PC-9 (cell line): ENCODE measurements at regions not wholly inside any gene's neighbourhood (a gene's known extent, or its start where the extent isn't known, plus 50 kb on each side); places are given as distances from the start of the nearest gene placed in this dataset.

Experiments
- BruUV-seq: library from RNA; stranded (reverse); fragments of 400-500 nt; replicated peaks from 2 replicates; lab custom pipeline; 2021; lab: Mats Ljungman, UMichigan
- CTCF ChIA-PET: fragments of 300-600 bp; sonication (Branson Sonifier 250); formaldehyde crosslinking; loops from one replicate; lab custom pipeline; 2022; ENCODE audit warnings: antibody characterized with exemption; lab: Charles Lee
- POLR2A ChIA-PET: fragments of 300-600 bp; sonication (Branson Sonifier 250); formaldehyde crosslinking; loops from one replicate; lab custom pipeline; 2022; ENCODE audit warnings: antibody characterized with exemption; ENCODE audit not compliant: unreplicated experiment; lab: Charles Lee
- DNase-seq, 2 experiments: peaks; one replicate each; pipeline versions ENCODE4 v3.0.0 to v3.0.0-alpha.2; 2015 to 2022; ENCODE audit warnings: mixed read lengths in 1 of 2
- H2AFZ ChIP-seq: fragments of 200-600 bp; sonication (generic); 2 replicates; pipeline ENCODE4 v1.8.1; 2017; ENCODE audit warnings: antibody characterized with exemption
- H3F3A ChIP-seq: fragments of 200-600 bp; sonication (generic); 2 replicates; pipeline ENCODE4 v1.8.1; 2017; ENCODE audit warnings: antibody characterized with exemption, mild to moderate bottlenecking, low read depth; ENCODE audit not compliant: insufficient read depth
- H3K27ac ChIP-seq: fragments of 200-600 bp; sonication (generic); 2 replicates; pipeline ENCODE4 v1.6.1; 2016; ENCODE audit warnings: mixed run types
- H3K27me3 ChIP-seq: fragments of 200-600 bp; sonication (generic); 2 replicates; pipeline ENCODE4 v1.6.1; 2016; ENCODE audit warnings: low read depth, mixed run types; ENCODE audit not compliant: insufficient read depth
- H3K36me3 ChIP-seq: fragments of 200-600 bp; sonication (generic); 2 replicates; pipeline ENCODE4 v1.6.1; 2016; ENCODE audit warnings: low read depth, mixed run types
- H3K4me1 ChIP-seq: fragments of 200-600 bp; sonication (generic); replicated peaks from 2 replicates; pipeline ENCODE4 v1.6.1; 2016; ENCODE audit warnings: mixed run types; ENCODE audit not compliant: insufficient read depth
- H3K4me2 ChIP-seq: fragments of 200-600 bp; sonication (generic); 2 replicates; pipeline ENCODE4 v1.6.1; 2017; ENCODE audit warnings: mixed run types
- H3K4me3 ChIP-seq: fragments of 200-600 bp; sonication (generic); 2 replicates; pipeline ENCODE4 v1.6.1; 2016; ENCODE audit warnings: mixed run types
- H3K79me2 ChIP-seq: fragments of 200-600 bp; sonication (generic); 2 replicates; pipeline ENCODE4 v1.6.1; 2017; ENCODE audit warnings: low read depth, mixed run types
- H3K9me2 ChIP-seq: fragments of 200-600 bp; sonication (generic); 2 replicates; pipeline ENCODE4 v1.8.1; 2017; ENCODE audit warnings: mild to moderate bottlenecking; ENCODE audit not compliant: insufficient read depth
- H3K9me3 ChIP-seq: fragments of 200-600 bp; sonication (generic); 2 replicates; pipeline ENCODE4 v1.8.1; 2016; ENCODE audit warnings: low read depth; ENCODE audit not compliant: insufficient read depth
- H4K20me1 ChIP-seq: fragments of 200-600 bp; sonication (generic); 2 replicates; pipeline ENCODE4 v1.8.1; 2017; ENCODE audit not compliant: insufficient read depth
- CTCF ChIP-seq: fragments of 200-600 bp; sonication (generic); conservative IDR thresholded peaks from 2 replicates; pipeline ENCODE4 v1.6.1; 2017; ENCODE audit warnings: mixed run types, antibody characterized with exemption, mild to moderate bottlenecking, moderate library complexity
- EZH2 ChIP-seq: fragments of 200-600 bp; sonication (generic); IDR thresholded peaks from 2 replicates; pipeline ENCODE4 v1.8.0; 2017; ENCODE audit warnings: antibody characterized with exemption, low read depth
- intact Hi-C: fragments of 100-400 bp; cut with micrococcal nuclease; formaldehyde crosslinking; loops from one replicate; pipeline ENCODE4 v1.10.0; 2022; ENCODE audit not compliant: unreplicated experiment

- H3K27me3 ChIP-seq, result no peaks in the 10 kb centered on the region
- BruUV-seq, result no TSS peak
- no peak overlapping the region for H2AFZ ChIP-seq
- DNase-seq, result no peak
- TF ChIP-seq EZH2 (no peak), CTCF (no peak)
- no peak overlapping the region for H3K4me3 ChIP-seq
- no peaks in the 10 kb centered on the region for H3K79me2 ChIP-seq
- no peaks in the 10 kb centered on the region for H3F3A ChIP-seq
- no peaks in the 10 kb centered on the region for H4K20me1 ChIP-seq
- no peaks in the 10 kb centered on the region for H3K36me3 ChIP-seq
- intact Hi-C loops, result no loop called here
- H3K4me1 ChIP-seq, result no peaks in the 10 kb centered on the region
- CTCF ChIA-PET, result no interaction called here
- no peak overlapping the region for H3K27ac ChIP-seq
- H3K9me3 ChIP-seq, result no peaks in the 10 kb centered on the region
- POLR2A ChIA-PET, result no interaction called here
- no peaks in the 10 kb centered on the region for H3K9me2 ChIP-seq
- H3K4me2 ChIP-seq, result no peak overlapping the region
Measured at GRCh38 chr13:75052616-75053015, 429.4 kb downstream of the TBC1D4 start.

- Histone ChIP-seq H2AFZ (no peak overlapping the region), H3K9me2 (no peaks in the 10 kb centered on the region), H3K27ac (no peak overlapping the region), H4K20me1 (no peaks in the 10 kb centered on the region), H3K4me3 (no peak overlapping the region), H3F3A (no peaks in the 10 kb centered on the region), H3K79me2 (no peaks in the 10 kb centered on the region), H3K27me3 (no peaks in the 10 kb centered on the region), H3K4me2 (no peak overlapping the region), H3K9me3 (no peaks in the 10 kb centered on the region), H3K4me1 (no peaks in the 10 kb centered on the region), H3K36me3 (no peaks in the 10 kb centered on the region)
- CTCF ChIA-PET, result no interaction called here
- POLR2A ChIA-PET, result no interaction called here
- DNase-seq, result no peak
- intact Hi-C loops, result no loop called here
- BruUV-seq, result no TSS peak
- TF ChIP-seq CTCF (no peak), EZH2 (no peak)
Measured at GRCh38 chr13:75050419-75051046, 431.4 kb downstream of the TBC1D4 start.

DNA sequence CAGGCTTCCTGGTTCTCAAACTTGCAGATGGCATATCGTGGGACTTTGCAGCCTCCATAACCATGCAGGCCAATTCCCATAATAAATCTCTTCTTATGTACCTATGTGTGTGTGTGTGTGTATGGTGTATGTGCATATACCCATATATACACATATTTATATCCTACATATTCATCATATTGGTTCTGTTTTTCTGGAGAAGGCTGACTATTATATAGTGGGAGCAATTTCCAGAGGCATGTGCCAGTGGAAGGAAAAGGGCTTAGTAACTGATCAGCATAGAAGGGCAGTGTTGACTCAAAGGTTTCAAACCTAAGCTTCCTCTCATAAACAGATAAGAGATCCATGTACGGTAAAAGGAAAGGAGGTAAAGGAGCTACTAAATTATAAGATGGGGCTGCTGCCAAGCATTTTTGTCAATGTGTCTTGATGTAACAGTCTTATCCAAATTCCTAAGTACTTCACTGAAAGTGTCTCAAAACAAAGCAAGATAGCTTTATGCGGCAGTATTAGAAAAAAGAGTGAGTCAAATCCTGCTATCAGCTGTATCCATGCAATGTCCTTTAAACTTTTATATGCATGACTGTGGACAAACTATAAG, 432.1 kb downstream of the TBC1D4 start:
- H3K4me3 ChIP-seq, result no peak overlapping the region
- no peaks in the 10 kb centered on the region for H3K4me1 ChIP-seq
- DNase-seq, result no peak
- H3K27me3 ChIP-seq, result no peaks in the 10 kb centered on the region
- H3K9me2 ChIP-seq, result no peaks in the 10 kb centered on the region
- no peaks in the 10 kb centered on the region for H3K79me2 ChIP-seq
- ChIA-PET POLR2A (no interaction called here), CTCF (no interaction called here)
- H3K36me3 ChIP-seq, result no peaks in the 10 kb centered on the region
- no peaks in the 10 kb centered on the region for H3F3A ChIP-seq
- H2AFZ ChIP-seq, result no peak overlapping the region
- intact Hi-C loops, result no loop called here
- H3K9me3 ChIP-seq, result no peaks in the 10 kb centered on the region
- H3K27ac ChIP-seq, result no peak overlapping the region
- H4K20me1 ChIP-seq, result no peaks in the 10 kb centered on the region
- no peak for TF ChIP-seq CTCF
- no peak for TF ChIP-seq EZH2
- H3K4me2 ChIP-seq, result no peak overlapping the region
- no TSS peak for BruUV-seq
